HepG2 (cell line): ENCODE measurements at regions not wholly inside any gene's neighbourhood (a gene's known extent, or its start where the extent isn't known, plus 50 kb on each side); places are given as distances from the start of the nearest gene placed in this dataset.

ENCODE experiments used
- RXRA ChIP-seq: sonication (generic); formaldehyde crosslinking; IDR thresholded peaks from 2 replicates; pipeline ENCODE4 v1.5.1; 2020; ENCODE audit warnings: missing genetic modification reagents
- TEAD2 ChIP-seq: sonication (generic); formaldehyde crosslinking; IDR thresholded peaks from 2 replicates; pipeline ENCODE4 v1.9.0; 2021; ENCODE audit warnings: missing genetic modification reagents
- ZNF878 ChIP-seq: sonication (generic); formaldehyde crosslinking; IDR thresholded peaks from 2 replicates; pipeline ENCODE4 v1.8.1; 2023; ENCODE audit warnings: mild to moderate bottlenecking, missing genetic modification reagents, moderate library complexity
- TF ChIP-seq, protein P1 (sequence below): sonication (generic); formaldehyde crosslinking; IDR thresholded peaks from 2 replicates; pipeline ENCODE4 v1.4.0; 2020; ENCODE audit warnings: missing genetic modification reagents, mild to moderate bottlenecking, borderline replicate concordance
- TF ChIP-seq, protein P2 (sequence below): sonication (generic); formaldehyde crosslinking; IDR thresholded peaks from 2 replicates; pipeline ENCODE4 v1.5.0; 2020; ENCODE audit warnings: mild to moderate bottlenecking, missing genetic modification reagents, moderate library complexity

DNA sequence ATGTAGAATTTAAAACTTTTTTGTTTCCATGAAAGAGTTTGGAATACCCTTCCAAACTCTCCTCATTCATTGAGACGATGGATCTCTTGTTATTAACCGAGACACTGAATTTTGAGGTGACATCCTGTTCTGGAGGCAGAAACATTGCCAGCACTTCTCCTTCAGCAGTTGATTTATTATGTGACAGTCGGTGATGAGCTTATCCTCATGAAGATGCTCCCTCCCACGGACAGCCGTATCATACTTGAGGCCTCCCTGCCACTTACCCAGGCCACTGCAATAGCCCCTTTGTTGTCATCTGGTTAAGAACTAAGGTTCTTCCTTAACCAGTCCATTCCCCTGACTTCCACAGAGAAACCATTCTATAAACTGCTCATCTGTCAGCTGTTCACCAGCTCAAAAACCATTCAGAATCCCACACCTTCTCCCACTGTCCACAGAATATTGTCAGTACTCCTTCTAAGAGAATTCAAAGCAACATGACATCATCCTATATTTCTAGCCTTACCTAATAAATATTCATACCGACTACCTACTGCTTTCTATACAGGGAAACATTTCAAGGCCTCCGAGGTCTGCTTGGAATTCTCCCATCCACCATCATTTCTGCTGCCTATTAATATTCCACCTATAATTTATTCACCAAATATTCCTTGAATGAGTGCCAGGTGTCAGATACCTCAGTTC lies 139.0 kb upstream of the TRIB2 start:
- no peak for TF ChIP-seq TEAD2 (CRISPR knock-in tag)
- TF ChIP-seq ZNF878 (CRISPR knock-in tag): no peak
- no peak for TF ChIP-seq RXRA
- TF ChIP-seq, protein P1, sequence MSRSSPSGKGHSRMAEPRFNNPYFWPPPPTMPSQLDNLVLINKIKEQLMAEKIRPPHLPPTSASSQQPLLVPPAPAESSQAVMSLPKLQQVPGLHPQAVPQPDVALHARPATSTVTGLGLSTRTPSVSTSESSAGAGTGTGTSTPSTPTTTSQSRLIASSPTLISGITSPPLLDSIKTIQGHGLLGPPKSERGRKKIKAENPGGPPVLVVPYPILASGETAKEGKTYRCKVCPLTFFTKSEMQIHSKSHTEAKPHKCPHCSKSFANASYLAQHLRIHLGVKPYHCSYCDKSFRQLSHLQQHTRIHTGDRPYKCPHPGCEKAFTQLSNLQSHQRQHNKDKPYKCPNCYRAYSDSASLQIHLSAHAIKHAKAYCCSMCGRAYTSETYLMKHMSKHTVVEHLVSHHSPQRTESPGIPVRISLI: no peak
- TF ChIP-seq, protein P2, sequence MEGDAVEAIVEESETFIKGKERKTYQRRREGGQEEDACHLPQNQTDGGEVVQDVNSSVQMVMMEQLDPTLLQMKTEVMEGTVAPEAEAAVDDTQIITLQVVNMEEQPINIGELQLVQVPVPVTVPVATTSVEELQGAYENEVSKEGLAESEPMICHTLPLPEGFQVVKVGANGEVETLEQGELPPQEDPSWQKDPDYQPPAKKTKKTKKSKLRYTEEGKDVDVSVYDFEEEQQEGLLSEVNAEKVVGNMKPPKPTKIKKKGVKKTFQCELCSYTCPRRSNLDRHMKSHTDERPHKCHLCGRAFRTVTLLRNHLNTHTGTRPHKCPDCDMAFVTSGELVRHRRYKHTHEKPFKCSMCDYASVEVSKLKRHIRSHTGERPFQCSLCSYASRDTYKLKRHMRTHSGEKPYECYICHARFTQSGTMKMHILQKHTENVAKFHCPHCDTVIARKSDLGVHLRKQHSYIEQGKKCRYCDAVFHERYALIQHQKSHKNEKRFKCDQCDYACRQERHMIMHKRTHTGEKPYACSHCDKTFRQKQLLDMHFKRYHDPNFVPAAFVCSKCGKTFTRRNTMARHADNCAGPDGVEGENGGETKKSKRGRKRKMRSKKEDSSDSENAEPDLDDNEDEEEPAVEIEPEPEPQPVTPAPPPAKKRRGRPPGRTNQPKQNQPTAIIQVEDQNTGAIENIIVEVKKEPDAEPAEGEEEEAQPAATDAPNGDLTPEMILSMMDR (CRISPR knock-in tag): no peak
